ENCODE measurements at regions not wholly inside any gene's neighbourhood (a gene's known extent, or its start where the extent isn't known, plus 50 kb on each side); places are given as distances from the start of the nearest gene placed in this dataset.

DNA sequence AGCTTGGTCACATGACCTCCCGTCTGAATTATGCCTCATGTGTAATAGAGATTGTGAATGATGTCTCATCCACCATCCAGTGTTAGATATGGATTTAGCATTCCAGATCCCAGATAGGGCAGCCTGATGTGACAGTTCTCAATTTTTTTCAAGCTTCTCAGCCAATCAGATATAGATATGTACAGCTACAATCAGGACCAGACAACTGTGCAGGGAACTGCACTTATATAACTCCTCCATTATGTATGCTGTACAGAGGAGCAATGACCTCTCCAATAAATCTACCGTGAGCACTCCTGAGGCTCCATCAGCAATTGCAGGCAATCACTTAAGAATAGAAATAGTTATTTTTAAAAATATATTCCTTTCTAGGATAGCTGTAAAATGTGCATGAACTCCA is 722.8 kb upstream of the SOX9 start:
- TF ChIP-seq, protein P1, sequence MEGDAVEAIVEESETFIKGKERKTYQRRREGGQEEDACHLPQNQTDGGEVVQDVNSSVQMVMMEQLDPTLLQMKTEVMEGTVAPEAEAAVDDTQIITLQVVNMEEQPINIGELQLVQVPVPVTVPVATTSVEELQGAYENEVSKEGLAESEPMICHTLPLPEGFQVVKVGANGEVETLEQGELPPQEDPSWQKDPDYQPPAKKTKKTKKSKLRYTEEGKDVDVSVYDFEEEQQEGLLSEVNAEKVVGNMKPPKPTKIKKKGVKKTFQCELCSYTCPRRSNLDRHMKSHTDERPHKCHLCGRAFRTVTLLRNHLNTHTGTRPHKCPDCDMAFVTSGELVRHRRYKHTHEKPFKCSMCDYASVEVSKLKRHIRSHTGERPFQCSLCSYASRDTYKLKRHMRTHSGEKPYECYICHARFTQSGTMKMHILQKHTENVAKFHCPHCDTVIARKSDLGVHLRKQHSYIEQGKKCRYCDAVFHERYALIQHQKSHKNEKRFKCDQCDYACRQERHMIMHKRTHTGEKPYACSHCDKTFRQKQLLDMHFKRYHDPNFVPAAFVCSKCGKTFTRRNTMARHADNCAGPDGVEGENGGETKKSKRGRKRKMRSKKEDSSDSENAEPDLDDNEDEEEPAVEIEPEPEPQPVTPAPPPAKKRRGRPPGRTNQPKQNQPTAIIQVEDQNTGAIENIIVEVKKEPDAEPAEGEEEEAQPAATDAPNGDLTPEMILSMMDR (IDR thresholded peaks at IDR 0.05; ENCODE audit: low read length), result no peak
- TF ChIP-seq EZH2 (IDR thresholded peaks at IDR 0.05; ENCODE audit: borderline replicate concordance, low read length), result no peak

All from OCI-LY1 (cell line).